ENCODE measurements at regions not wholly inside any gene's neighbourhood (a gene's known extent, or its start where the extent isn't known, plus 50 kb on each side); places are given as distances from the start of the nearest gene placed in this dataset.

DNA sequence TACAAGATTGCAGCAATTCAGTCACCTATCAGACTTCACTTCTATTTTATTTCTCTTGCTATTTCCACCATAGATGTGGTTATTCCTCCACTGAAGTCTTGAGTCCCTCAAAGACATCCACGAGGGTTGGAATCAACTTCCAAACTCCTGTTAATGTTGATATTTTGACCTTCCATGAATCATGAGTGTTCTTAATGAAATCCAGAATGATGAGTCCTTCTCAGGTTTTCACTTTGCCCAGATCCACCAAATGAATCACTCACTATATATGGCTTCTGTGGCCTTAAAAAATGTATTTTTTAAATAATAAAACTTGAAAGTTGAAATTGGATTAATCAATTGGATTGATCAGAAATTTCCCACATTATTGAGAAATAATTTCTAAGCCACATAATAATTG, 1821.0 kb downstream of the EFNA5 start:
- no peak overlapping the region for H3K27ac ChIP-seq (ENCODE audit: low read depth, low read length)
- BruUV-seq (replicated peaks): no TSS peak

DNA sequence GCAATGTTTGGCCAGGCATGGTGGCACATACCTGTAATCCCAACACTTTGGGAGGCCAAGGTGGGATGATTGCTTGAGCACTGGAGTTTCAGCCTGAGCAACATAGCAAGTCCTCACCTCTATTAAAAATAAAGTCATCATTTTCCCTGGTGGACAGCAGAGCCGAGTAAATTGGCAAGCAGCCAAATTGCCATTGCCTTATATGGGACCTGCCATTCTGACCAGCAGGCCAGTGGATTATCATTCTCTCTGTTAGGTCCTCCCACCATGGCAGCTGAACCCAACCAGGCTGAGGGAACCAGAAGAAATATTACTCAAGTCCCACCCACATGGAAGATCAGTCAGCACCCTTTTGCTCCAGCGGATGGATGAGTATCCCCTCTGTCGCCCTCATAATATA, 1829.9 kb downstream of the EFNA5 start:
- no peaks in the 10 kb centered on the region for H3K79me2 ChIP-seq (ENCODE audit: insufficient read depth, low read length)
- H2AFZ ChIP-seq (ENCODE audit: low read depth, low read length, poor library complexity, severe bottlenecking): no peak overlapping the region
- H3K27me3 ChIP-seq (ENCODE audit: insufficient read depth, low read length): no peaks in the 10 kb centered on the region
- H3K9me3 ChIP-seq (ENCODE audit: control insufficient read depth in 1 of 2, insufficient read depth in 1 of 2, low read depth in 1 of 2, low read length in 2 of 2): no peaks in the 10 kb centered on the region
- H3K4me3 ChIP-seq (replicated peaks in 1 of 2; ENCODE audit: low read depth in 1 of 2, low read length in 2 of 2): no peak overlapping the region
- no TSS peak for BruUV-seq (replicated peaks)
- no peaks in the 10 kb centered on the region for H4K20me1 ChIP-seq (ENCODE audit: insufficient read depth)
- DNase-seq (ENCODE audit: low read depth, low spot score): no peak
- H3K9ac ChIP-seq (ENCODE audit: low read length): no peak overlapping the region
- no peaks in the 10 kb centered on the region for H3K36me3 ChIP-seq (ENCODE audit: control insufficient read depth in 1 of 2, insufficient read depth in 2 of 2, low read length in 2 of 2)
- H3K4me1 ChIP-seq (ENCODE audit: control insufficient read depth in 1 of 2, insufficient read depth in 2 of 2, low read length in 2 of 2): no peaks in the 10 kb centered on the region
- H3K4me2 ChIP-seq (ENCODE audit: low read length): no peak overlapping the region
- intact Hi-C loops (cut with micrococcal nuclease): no loop called here
- H3K9me2 ChIP-seq (ENCODE audit: insufficient read depth): no peaks in the 10 kb centered on the region
- ChIA-PET RAD21 (ENCODE audit: low non-redundant PET in 1 of 2, low total read pairs in 2 of 2, uncharacterized antibody in 2 of 2, unreplicated experiment in 2 of 2) (no interaction called here), CTCF (no interaction called here), POLR2A (no interaction called here)
- no peak overlapping the region for H3K27ac ChIP-seq (ENCODE audit: low read depth, low read length)
- ATAC-seq: no peak
- TF ChIP-seq YY1 (IDR thresholded peaks at IDR 0.05; ENCODE audit: extremely low read depth, insufficient replicate concordance, low read depth, low read length) (no peak), ZNF274 (IDR thresholded peaks at IDR 0.05; ENCODE audit: low read depth, low read length) (no peak), EGR1 (IDR thresholded peaks at IDR 0.05; ENCODE audit: low read depth) (no peak), EZH2phosphoT487 (IDR thresholded peaks at IDR 0.05; ENCODE audit: borderline replicate concordance) (no peak), RAD21 (IDR thresholded peaks at IDR 0.05; ENCODE audit: low read depth) (no peak), ZFX (IDR thresholded peaks at IDR 0.05) (no peak), TCF7L2 (IDR thresholded peaks at IDR 0.05; ENCODE audit: borderline replicate concordance, extremely low read depth, insufficient read depth, insufficient read length) (no peak), ELF1 (IDR thresholded peaks at IDR 0.05; ENCODE audit: borderline replicate concordance, low read depth) (no peak), SIN3A (IDR thresholded peaks at IDR 0.05; ENCODE audit: low read depth) (no peak)
- TF ChIP-seq, protein P1, sequence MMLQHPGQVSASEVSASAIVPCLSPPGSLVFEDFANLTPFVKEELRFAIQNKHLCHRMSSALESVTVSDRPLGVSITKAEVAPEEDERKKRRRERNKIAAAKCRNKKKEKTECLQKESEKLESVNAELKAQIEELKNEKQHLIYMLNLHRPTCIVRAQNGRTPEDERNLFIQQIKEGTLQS (IDR thresholded peaks at IDR 0.05): no peak
- TF ChIP-seq, protein P2, sequence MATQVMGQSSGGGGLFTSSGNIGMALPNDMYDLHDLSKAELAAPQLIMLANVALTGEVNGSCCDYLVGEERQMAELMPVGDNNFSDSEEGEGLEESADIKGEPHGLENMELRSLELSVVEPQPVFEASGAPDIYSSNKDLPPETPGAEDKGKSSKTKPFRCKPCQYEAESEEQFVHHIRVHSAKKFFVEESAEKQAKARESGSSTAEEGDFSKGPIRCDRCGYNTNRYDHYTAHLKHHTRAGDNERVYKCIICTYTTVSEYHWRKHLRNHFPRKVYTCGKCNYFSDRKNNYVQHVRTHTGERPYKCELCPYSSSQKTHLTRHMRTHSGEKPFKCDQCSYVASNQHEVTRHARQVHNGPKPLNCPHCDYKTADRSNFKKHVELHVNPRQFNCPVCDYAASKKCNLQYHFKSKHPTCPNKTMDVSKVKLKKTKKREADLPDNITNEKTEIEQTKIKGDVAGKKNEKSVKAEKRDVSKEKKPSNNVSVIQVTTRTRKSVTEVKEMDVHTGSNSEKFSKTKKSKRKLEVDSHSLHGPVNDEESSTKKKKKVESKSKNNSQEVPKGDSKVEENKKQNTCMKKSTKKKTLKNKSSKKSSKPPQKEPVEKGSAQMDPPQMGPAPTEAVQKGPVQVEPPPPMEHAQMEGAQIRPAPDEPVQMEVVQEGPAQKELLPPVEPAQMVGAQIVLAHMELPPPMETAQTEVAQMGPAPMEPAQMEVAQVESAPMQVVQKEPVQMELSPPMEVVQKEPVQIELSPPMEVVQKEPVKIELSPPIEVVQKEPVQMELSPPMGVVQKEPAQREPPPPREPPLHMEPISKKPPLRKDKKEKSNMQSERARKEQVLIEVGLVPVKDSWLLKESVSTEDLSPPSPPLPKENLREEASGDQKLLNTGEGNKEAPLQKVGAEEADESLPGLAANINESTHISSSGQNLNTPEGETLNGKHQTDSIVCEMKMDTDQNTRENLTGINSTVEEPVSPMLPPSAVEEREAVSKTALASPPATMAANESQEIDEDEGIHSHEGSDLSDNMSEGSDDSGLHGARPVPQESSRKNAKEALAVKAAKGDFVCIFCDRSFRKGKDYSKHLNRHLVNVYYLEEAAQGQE (IDR thresholded peaks at IDR 0.05; ENCODE audit: low read depth): no peak
- TF ChIP-seq, protein P3, sequence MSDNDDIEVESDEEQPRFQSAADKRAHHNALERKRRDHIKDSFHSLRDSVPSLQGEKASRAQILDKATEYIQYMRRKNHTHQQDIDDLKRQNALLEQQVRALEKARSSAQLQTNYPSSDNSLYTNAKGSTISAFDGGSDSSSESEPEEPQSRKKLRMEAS (IDR thresholded peaks at IDR 0.05): no peak

More for the DNA sequence above, 1821.0 kb downstream of the EFNA5 start:
- Histone ChIP-seq H3K9ac (ENCODE audit: low read length) (no peak overlapping the region), H3K9me2 (ENCODE audit: insufficient read depth) (no peaks in the 10 kb centered on the region; the same call in 1 of the 2 replicates), H3K4me1 (ENCODE audit: control insufficient read depth in 1 of 2, insufficient read depth in 2 of 2, low read length in 2 of 2) (no peaks in the 10 kb centered on the region), H3K36me3 (ENCODE audit: control insufficient read depth in 1 of 2, insufficient read depth in 2 of 2, low read length in 2 of 2) (no peaks in the 10 kb centered on the region), H3K4me3 (replicated peaks in 1 of 2; ENCODE audit: low read depth in 1 of 2, low read length in 2 of 2) (no peak overlapping the region), H2AFZ (ENCODE audit: low read depth, low read length, poor library complexity, severe bottlenecking) (no peak overlapping the region), H3K27me3 (ENCODE audit: insufficient read depth, low read length) (no peaks in the 10 kb centered on the region), H4K20me1 (ENCODE audit: insufficient read depth) (no peaks in the 10 kb centered on the region), H3K79me2 (ENCODE audit: insufficient read depth, low read length) (no peaks in the 10 kb centered on the region), H3K9me3 (ENCODE audit: control insufficient read depth in 1 of 2, insufficient read depth in 1 of 2, low read depth in 1 of 2, low read length in 2 of 2) (no peaks in the 10 kb centered on the region), H3K4me2 (ENCODE audit: low read length) (no peak overlapping the region)
- ChIA-PET CTCF (no interaction called here), RAD21 (ENCODE audit: low non-redundant PET in 1 of 2, low total read pairs in 2 of 2, uncharacterized antibody in 2 of 2, unreplicated experiment in 2 of 2) (no interaction called here), POLR2A (no interaction called here)
- ATAC-seq (no peak), DNase-seq (ENCODE audit: low read depth, low spot score) (no peak)
- intact Hi-C loops (cut with micrococcal nuclease): no loop called here
- TF ChIP-seq, protein P4, sequence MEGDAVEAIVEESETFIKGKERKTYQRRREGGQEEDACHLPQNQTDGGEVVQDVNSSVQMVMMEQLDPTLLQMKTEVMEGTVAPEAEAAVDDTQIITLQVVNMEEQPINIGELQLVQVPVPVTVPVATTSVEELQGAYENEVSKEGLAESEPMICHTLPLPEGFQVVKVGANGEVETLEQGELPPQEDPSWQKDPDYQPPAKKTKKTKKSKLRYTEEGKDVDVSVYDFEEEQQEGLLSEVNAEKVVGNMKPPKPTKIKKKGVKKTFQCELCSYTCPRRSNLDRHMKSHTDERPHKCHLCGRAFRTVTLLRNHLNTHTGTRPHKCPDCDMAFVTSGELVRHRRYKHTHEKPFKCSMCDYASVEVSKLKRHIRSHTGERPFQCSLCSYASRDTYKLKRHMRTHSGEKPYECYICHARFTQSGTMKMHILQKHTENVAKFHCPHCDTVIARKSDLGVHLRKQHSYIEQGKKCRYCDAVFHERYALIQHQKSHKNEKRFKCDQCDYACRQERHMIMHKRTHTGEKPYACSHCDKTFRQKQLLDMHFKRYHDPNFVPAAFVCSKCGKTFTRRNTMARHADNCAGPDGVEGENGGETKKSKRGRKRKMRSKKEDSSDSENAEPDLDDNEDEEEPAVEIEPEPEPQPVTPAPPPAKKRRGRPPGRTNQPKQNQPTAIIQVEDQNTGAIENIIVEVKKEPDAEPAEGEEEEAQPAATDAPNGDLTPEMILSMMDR (IDR thresholded peaks at IDR 0.05 in 2 of 3, conservative IDR thresholded peaks at IDR 0.05 in 1 of 3; ENCODE audit: borderline replicate concordance in 1 of 3, insufficient read depth in 1 of 3, low read depth in 2 of 3, low read length in 2 of 3): no peak
- TF ChIP-seq, protein P3 (IDR thresholded peaks at IDR 0.05): no peak

Data from HCT116 (cell line).